Epidermal melanocyte (primary cell): ENCODE measurements at regions not wholly inside any gene's neighbourhood (a gene's known extent, or its start where the extent isn't known, plus 50 kb on each side); places are given as distances from the start of the nearest gene placed in this dataset.
A peak's percentile ranks its signal among the peaks of the same experiment; 100 is the strongest.
"Not testable (repeated sequence)": the region's sequence is repeated elsewhere in the genome, so short reads cannot be mapped to it uniquely, and the experiment has no call there.

Experiments used
- DNase-seq: peaks from one replicate; pipeline ENCODE4 v3.0.0; 2011; ENCODE audit warnings: low spot score; ENCODE audit not compliant: insufficient read length

- DNase-seq, result not testable (repeated sequence)
Measured at GRCh38 chr2:37806004-37806403, 119.1 kb upstream of the RMDN2 start.

GRCh38 chr2:37809525-37809924 lies 115.6 kb upstream of the RMDN2 start:
- peak; percentile 57 for DNase-seq

- no peak for DNase-seq
Measured at GRCh38 chr2:37809931-37810570, 115.0 kb upstream of the RMDN2 start.

GRCh38 chr2:37812414-37812813 lies 112.7 kb upstream of the RMDN2 start:
- DNase-seq, result no peak

- no peak for DNase-seq
Measured at GRCh38 chr2:37812941-37813730, 112.0 kb upstream of the RMDN2 start.

GRCh38 chr2:37816036-37816435 lies 109.1 kb upstream of the RMDN2 start:
- DNase-seq, result no peak

- DNase-seq, result no peak
Measured at GRCh38 chr2:37816686-37817085, 108.4 kb upstream of the RMDN2 start.

GRCh38 chr2:37819186-37819585 lies 105.9 kb upstream of the RMDN2 start:
- DNase-seq, result peak; percentile 44

GRCh38 chr2:37820471-37820986 lies 104.6 kb upstream of the RMDN2 start:
- no peak for DNase-seq

GRCh38 chr2:37825586-37825985 lies 99.5 kb upstream of the RMDN2 start:
- no peak for DNase-seq

GRCh38 chr2:37826611-37827010 lies 98.5 kb upstream of the RMDN2 start:
- DNase-seq, result no peak

GRCh38 chr2:37827455-37827854 lies 97.6 kb upstream of the RMDN2 start:
- no peak for DNase-seq

- no peak for DNase-seq
Measured at GRCh38 chr2:37827911-37828511, 97.1 kb upstream of the RMDN2 start.

GRCh38 chr2:37829202-37829601 lies 95.9 kb upstream of the RMDN2 start:
- no peak for DNase-seq

- no peak for DNase-seq
Measured at GRCh38 chr2:37829616-37830395, 95.3 kb upstream of the RMDN2 start.

GRCh38 chr2:37830636-37831035 lies 94.5 kb upstream of the RMDN2 start:
- no peak for DNase-seq

GRCh38 chr2:37831081-37831780 lies 93.9 kb upstream of the RMDN2 start:
- no peak for DNase-seq

- DNase-seq, result peak; percentile 71
Measured at GRCh38 chr2:37832590-37833197, 92.4 kb upstream of the RMDN2 start.

- no peak for DNase-seq
Measured at GRCh38 chr2:37833423-37833822, 91.7 kb upstream of the RMDN2 start.

- no peak for DNase-seq
Measured at GRCh38 chr2:37836270-37836669, 88.8 kb upstream of the RMDN2 start.

- DNase-seq, result no peak
Measured at GRCh38 chr2:37836711-37837110, 88.4 kb upstream of the RMDN2 start.
